GM12892 (cell line): ENCODE measurements at regions not wholly inside any gene's neighbourhood (a gene's known extent, or its start where the extent isn't known, plus 50 kb on each side); places are given as distances from the start of the nearest gene placed in this dataset.

Source experiments
- DNase-seq: peaks from one replicate; pipeline ENCODE4 v3.0.0; 2011; ENCODE audit not compliant: insufficient read length
- FAIRE-seq: peaks from 2 replicates; lab custom pipeline; 2011; peaks lifted over from hg19 to GRCh38; lab: Jason Lieb, UNC
- POLR2A ChIP-seq: IDR thresholded peaks from 2 replicates; pipeline ENCODE4 v1.6.1; 2011; ENCODE audit warnings: low read depth, low read length, control low read depth
- POLR2AphosphoS5 ChIP-seq: IDR thresholded peaks from 2 replicates; pipeline ENCODE4 v1.6.1; 2011; ENCODE audit warnings: low read depth, low read length, control low read depth
- TAF1 ChIP-seq: IDR thresholded peaks from 2 replicates; pipeline ENCODE4 v1.6.1; 2011; ENCODE audit warnings: low read depth, mild to moderate bottlenecking, control low read depth, low read length, borderline replicate concordance

- FAIRE-seq (no peak), DNase-seq (no peak)
- no peak for TF ChIP-seq POLR2AphosphoS5
- no peak for TF ChIP-seq TAF1
These were observed 121.7 kb downstream of the EDN3 start for GRCh38 chr20:59421920-59422637.

GRCh38 chr20:59422872-59423544 is 122.6 kb downstream of the EDN3 start:
- no peak for TF ChIP-seq TAF1
- FAIRE-seq (no peak), DNase-seq (no peak)

GRCh38 chr20:59424976-59425375 is 124.6 kb downstream of the EDN3 start:
- DNase-seq, result no peak
- no peak for FAIRE-seq
- TF ChIP-seq POLR2A, result no peak

GRCh38 chr20:59425572-59425971 is 125.2 kb downstream of the EDN3 start:
- FAIRE-seq (no peak), DNase-seq (no peak)
- TF ChIP-seq POLR2AphosphoS5, result no peak
- no peak for TF ChIP-seq TAF1
- no peak for TF ChIP-seq POLR2A

GRCh38 chr20:59428006-59428405 is 127.6 kb downstream of the EDN3 start:
- TF ChIP-seq POLR2AphosphoS5 (no peak), POLR2A (no peak), TAF1 (no peak)
- no peak for DNase-seq

GRCh38 chr20:59428441-59429205 is 128.2 kb downstream of the EDN3 start:
- DNase-seq (no peak), FAIRE-seq (no peak)
- TF ChIP-seq POLR2AphosphoS5 (no peak), TAF1 (no peak), POLR2A (no peak)

More at GRCh38 chr20:59428006-59428405, 127.6 kb downstream of the EDN3 start:
- FAIRE-seq, result no peak

GRCh38 chr20:59429396-59429795 is 129.0 kb downstream of the EDN3 start:
- no peak for DNase-seq
- no peak for FAIRE-seq
- TF ChIP-seq TAF1 (no peak), POLR2A (no peak), POLR2AphosphoS5 (no peak)

GRCh38 chr20:59431014-59431413 is 130.6 kb downstream of the EDN3 start:
- FAIRE-seq, result no peak
- no peak for DNase-seq
- TF ChIP-seq POLR2A (no peak), POLR2AphosphoS5 (no peak), TAF1 (no peak)

DNA sequence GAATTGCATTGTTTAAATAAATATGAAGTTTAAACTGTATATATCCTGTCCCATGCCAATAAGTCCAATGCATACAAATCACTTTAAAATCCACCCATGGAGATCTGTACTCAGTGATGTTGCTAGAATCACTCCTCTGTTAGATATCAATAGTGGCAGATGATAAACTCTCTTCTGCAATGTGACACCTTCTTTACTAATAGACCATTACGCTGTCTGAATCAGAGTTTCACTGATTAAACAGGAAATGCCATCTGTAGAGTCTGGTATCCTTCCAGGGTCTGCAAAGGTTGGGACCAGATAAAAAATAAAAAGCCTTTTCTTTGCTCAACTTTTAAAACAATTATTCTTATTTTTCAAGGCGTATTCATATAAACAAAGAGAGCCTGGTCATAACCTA is 134.5 kb downstream of the EDN3 start:
- FAIRE-seq (no peak), DNase-seq (no peak)
- TF ChIP-seq TAF1, result no peak
- TF ChIP-seq POLR2AphosphoS5, result no peak
- no peak for TF ChIP-seq POLR2A

GRCh38 chr20:59435518-59435917 is 135.1 kb downstream of the EDN3 start:
- TF ChIP-seq POLR2A, result no peak
- TF ChIP-seq TAF1, result no peak
- no peak for TF ChIP-seq POLR2AphosphoS5
- no peak for FAIRE-seq
- DNase-seq, result no peak

DNA sequence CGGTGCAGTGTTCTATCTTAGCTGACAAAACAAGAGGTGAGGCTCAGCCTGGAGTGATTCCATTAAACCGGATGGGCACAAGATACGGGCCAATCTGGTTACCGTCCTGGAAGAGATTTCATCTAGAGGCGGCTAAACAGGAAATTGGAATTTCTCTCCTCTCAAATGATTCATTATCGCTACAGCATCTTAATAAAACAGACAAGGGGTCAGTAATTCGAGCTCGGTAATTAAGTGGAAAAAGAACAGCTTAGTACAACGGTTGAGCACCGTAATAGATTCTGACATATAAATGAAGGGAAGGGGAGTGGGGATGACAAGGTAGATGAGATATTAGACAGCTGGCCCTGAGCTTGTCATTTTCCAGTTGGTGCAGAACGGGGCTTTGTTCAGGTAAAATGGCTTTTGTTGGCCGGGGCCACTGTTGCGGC is 137.2 kb downstream of the EDN3 start:
- DNase-seq (no peak), FAIRE-seq (no peak)
- no peak for TF ChIP-seq POLR2AphosphoS5
- no peak for TF ChIP-seq POLR2A
- no peak for TF ChIP-seq TAF1

- no peak for DNase-seq
- TF ChIP-seq TAF1, result no peak
- TF ChIP-seq POLR2AphosphoS5, result no peak
- TF ChIP-seq POLR2A, result no peak
- FAIRE-seq, result no peak
These were observed 137.8 kb downstream of the EDN3 start for GRCh38 chr20:59438201-59438600.
